ENCODE measurements at regions not wholly inside any gene's neighbourhood (a gene's known extent, or its start where the extent isn't known, plus 50 kb on each side); places are given as distances from the start of the nearest gene placed in this dataset.

DNA sequence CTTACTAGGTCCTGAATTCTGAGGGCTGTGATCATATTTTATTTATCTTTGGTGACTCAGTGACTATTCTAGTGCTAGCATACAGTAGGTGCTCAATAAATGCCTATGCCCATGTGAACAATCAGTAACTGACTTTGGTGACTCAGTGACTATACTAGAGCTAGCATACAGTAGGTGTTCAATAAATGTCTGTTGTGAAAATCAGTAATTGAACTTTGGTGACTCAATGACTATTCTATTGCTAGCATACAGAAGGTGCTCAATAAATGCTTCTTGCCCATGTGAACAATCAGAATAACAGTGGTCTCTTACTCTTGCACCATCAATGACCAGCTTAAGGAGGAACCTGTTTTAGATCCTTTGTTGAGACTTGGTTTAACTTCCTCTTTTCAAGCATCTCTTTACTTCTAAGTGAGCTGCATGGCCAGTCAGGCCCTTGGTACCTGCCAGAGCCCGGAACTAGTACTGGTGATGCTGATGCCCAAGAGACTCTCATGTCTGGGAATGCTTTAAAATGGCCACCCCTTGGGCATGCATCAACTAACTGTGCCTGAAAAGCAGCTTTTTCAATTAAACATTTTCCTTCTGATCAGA lies 214.9 kb upstream of the SPRED2 start:
- no peak for TF ChIP-seq ZNF274 (IDR thresholded peaks at IDR 0.05; ENCODE audit: low read depth, low read length)
- H3K4me3 ChIP-seq (ENCODE audit: low read length) = no peak overlapping the region

DNA sequence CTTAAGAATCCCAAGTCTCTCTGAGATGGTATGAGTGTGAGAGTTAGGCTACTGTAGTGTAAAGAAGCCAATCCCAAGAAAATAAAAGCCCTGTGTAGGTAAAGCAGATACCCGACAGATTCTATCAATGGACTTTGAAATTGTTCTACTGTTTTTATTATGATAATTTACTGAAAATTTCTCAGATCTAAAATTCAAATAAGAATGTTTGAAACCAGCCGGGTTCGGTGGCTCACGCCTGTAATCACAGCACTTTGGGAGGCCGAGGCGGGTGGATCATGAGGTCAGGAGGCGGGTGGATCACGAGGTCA lies 208.3 kb upstream of the SPRED2 start:
- TF ChIP-seq ZNF274 (IDR thresholded peaks at IDR 0.05; ENCODE audit: low read depth, low read length) = no peak
- no peak overlapping the region for H3K4me3 ChIP-seq (ENCODE audit: low read length)

DNA sequence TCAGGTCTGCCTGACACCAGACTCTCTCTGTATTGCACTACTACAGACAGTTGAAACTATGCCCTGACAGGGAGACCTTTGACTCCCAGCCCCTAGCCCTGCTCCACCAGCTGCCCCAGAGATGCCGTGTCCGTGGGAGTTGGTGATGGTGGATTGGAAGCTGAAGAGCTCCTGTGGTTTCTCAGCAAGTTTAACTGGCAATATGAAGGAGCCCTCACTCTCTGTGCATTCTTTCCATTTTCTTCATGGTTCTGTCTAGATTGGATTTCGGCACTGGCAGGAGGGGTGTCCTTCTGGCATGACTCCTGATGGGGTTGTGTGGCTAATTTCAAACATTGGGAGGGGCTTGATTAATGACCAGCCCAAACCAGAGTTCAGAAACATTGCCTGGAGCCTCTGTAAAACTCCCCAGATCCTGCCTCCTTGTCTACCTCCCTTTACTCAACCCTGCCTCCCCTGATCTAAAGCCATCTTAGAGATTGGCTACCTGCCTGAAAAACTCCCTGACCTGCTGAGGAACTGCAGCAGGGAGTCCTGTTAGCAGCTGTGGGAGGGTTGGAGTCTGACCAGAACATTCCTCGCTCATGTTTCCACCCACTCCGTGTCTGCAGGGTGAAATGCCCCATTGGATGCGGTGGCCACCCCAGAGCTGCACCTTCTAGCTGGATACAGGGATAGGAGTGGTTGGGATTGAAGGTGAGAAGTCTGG lies 206.9 kb upstream of the SPRED2 start:
- no peak overlapping the region for H3K4me3 ChIP-seq (ENCODE audit: low read length)

DNA sequence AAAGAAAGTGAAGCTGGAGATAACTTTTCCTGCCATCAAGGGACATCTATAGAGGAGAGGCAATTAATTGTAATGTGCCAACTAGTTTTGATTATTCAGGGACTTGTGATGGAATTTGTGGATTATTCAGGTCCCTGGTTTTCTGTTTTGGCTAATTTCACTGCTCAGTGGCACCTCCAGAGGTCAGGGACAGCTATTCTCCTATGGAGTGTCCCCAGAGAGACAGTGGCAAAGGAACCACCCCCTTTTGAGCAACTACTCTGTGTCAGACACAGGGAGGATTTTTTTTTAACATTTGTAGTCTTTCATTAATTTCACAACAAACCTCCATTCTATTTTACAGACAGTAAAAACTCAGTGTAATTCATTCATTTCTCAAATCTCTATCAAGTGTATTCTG lies 206.0 kb upstream of the SPRED2 start:
- TF ChIP-seq ZNF274 (IDR thresholded peaks at IDR 0.05; ENCODE audit: low read depth, low read length) = no peak
- no peak overlapping the region for H3K4me3 ChIP-seq (ENCODE audit: low read length)

More for the DNA sequence above, 206.9 kb upstream of the SPRED2 start:
- TF ChIP-seq ZNF274 (IDR thresholded peaks at IDR 0.05; ENCODE audit: low read depth, low read length) = no peak

DNA sequence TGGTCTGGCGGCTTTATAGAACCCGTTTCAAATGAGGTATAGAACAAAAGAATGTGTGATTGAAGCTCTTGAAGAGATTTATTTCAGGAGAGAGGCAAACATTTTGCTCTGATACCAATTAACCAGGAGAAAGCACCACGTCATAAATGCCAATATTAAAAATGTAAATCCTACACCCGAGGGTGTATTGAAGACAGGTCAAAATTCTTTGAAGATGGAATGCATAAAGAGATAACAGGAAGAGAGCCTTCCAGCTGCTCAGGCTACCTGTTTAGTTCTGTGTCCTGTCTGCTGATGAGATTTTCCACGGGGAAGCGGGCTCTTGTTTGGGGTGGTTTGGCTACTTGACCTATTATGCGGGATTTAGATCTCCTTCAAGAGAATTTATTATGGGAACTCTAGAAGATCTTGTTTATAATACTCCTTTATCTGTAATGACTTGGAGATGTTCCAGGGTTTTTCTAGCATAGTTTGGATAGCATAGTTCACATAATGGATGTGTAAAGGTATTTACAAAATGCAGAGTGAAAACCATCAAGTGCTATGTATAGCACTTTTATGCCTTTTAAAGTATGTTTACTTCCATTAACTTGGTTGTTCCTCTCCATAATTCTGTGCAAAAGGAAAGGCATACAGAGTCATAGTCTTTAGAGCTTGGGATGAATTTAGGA lies 204.5 kb upstream of the SPRED2 start:
- TF ChIP-seq ZNF274 (IDR thresholded peaks at IDR 0.05; ENCODE audit: low read depth, low read length) = no peak
- no peak overlapping the region for H3K4me3 ChIP-seq (ENCODE audit: low read length)

DNA sequence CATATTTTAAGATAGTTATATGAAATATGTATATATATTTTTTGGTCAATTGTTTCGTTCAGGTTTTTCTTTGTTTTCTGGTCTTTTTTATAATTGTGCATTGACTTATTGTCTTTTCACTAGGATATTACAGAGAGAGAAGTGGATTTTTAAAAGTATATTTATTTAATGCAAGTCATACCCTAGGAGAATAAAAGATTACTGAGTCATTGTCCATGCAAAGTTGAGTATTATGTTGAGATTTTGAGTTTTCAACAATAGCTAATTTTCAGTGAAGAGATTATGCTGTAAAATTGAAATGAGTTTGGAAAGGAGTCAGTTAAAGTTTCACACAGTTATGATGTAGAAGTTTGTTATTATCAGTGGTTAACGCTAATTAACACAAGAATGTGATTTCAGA lies 203.6 kb upstream of the SPRED2 start:
- no peak overlapping the region for H3K4me3 ChIP-seq (ENCODE audit: low read length)
- TF ChIP-seq ZNF274 (IDR thresholded peaks at IDR 0.05; ENCODE audit: low read depth, low read length) = no peak

DNA sequence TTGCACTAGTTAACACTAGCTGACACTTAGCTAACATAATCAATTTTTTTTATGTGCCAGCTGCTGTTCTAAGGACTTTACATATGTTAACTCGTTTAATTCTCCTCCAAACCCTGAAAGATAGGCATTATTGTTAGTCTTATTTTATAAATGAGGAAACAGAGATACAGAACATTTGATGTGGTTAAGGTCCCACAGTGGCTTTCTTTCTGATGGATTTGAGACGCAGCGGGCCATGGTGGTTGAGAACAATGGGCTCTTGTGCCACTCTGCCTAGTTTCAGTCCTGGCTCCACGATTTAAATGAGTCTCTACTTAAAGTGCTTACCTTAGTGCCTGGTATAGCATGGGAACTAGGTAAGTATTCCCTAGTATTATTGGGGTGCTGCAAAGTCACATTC lies 201.9 kb upstream of the SPRED2 start:
- no peak overlapping the region for H3K4me3 ChIP-seq (ENCODE audit: low read length)
- TF ChIP-seq ZNF274 (IDR thresholded peaks at IDR 0.05; ENCODE audit: low read depth, low read length) = no peak

DNA sequence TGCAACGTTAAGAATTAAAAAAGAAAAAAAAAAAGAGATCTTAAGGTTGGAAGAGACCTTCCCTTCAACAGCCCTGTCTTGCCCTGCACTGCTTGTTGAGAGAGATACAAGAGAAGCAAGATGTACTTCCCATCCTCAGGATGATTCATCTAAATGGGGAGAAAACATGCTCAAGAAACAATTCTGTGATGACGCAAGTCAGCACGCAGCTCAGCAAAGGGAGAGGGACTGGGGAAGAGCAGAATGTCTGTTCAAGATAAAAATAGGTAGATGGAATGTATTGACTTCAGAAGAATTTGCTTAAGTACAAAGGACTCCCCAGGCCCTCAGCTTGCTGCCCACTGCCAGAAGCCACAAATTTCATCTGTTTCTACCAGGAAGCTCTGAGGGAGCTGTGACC lies 198.2 kb upstream of the SPRED2 start:
- no peak for TF ChIP-seq ZNF274 (IDR thresholded peaks at IDR 0.05; ENCODE audit: low read depth, low read length)

DNA sequence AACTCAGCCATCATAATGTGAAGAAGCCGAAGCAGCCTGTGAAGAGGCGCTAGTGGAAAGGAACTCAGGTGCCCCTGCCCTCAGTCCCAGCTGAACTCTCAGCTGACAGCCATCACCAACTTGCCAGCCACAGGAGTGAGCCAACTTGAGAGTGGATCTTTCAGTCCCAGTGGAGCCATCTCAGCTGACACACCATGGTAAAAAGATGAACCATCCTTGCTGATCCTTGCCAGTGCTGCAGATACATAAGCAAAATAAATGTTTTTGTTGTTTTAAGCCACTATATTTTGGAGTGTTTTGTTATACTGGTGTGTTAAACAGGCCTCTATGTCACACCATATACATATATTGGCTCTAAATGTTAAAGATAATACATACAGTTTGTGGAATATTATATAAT lies 195.8 kb upstream of the SPRED2 start:
- TF ChIP-seq ZNF274 (IDR thresholded peaks at IDR 0.05; ENCODE audit: low read depth, low read length) = no peak

More for the DNA sequence above, 198.2 kb upstream of the SPRED2 start:
- no peak overlapping the region for H3K4me3 ChIP-seq (ENCODE audit: low read length)

DNA sequence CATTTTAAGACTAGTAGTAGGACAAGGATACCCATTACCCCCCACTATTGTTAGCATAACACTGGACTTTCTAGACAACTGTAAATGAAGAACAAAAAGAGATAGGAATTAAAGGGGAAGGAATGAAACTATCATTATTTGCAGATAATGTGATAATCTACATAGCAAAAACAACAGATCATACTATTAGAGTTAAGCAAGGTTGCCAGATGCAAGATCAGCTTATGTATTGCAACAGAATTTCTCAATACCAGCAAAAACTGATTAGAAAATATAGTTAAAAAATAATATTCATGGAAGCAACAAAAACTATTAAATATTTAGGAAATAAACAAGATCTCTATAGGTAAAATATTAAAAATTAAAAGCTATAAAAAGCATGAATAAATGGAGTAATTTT lies 194.4 kb upstream of the SPRED2 start:
- no peak for TF ChIP-seq ZNF274 (IDR thresholded peaks at IDR 0.05; ENCODE audit: low read depth, low read length)
- no peak overlapping the region for H3K4me3 ChIP-seq (ENCODE audit: low read length)

More for the DNA sequence above, 195.8 kb upstream of the SPRED2 start:
- H3K4me3 ChIP-seq (ENCODE audit: low read length) = no peak overlapping the region

DNA sequence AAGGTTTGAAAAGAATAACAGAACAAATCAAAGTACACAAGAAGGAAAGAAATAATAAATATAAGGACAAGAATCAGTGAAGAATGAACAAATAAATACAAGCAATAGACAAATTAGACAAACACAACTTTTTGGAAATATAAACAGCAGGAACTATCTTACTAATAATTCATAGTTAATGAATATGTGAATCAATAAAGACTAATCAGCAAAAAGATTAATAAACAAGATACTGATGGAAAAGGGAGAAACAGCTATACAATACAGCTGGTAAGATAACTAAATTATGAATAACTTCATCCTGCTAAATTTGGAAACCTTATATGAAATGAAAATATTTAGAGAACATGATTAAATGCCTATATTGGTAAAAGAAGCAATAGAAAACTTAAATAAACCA lies 193.6 kb upstream of the SPRED2 start:
- no peak for TF ChIP-seq ZNF274 (IDR thresholded peaks at IDR 0.05; ENCODE audit: low read depth, low read length)
- no peak overlapping the region for H3K4me3 ChIP-seq (ENCODE audit: low read length)

DNA sequence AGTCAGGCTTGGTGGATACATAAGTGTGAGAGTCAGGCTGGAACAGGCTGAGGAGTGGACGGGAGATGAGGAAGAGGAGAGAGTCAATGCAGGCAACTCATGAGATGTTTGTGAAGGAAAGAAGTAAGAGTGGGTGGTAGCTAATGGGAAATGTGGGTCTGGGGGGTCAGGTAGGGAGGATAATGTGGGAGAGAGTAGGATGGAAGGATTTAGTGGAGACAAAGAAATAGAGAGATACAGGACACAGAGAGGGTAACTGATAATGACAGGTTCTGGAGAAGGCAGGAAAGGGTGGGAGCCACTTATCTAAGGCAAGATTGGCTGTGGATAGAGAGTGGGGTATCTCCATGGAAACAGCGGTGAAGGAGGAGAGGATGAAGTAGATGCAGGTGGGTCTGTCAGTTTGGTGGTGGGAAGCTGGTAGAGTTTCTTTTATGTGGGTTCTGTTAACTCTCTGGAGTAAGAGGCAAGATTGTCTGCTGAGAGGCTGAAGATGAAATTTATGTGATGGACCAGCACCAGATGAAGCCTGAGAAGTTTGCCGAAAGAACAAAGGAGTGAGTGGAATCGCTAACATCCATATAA lies 190.6 kb upstream of the SPRED2 start:
- no peak for TF ChIP-seq ZNF274 (IDR thresholded peaks at IDR 0.05; ENCODE audit: low read depth, low read length)
- no peak overlapping the region for H3K4me3 ChIP-seq (ENCODE audit: low read length)

DNA sequence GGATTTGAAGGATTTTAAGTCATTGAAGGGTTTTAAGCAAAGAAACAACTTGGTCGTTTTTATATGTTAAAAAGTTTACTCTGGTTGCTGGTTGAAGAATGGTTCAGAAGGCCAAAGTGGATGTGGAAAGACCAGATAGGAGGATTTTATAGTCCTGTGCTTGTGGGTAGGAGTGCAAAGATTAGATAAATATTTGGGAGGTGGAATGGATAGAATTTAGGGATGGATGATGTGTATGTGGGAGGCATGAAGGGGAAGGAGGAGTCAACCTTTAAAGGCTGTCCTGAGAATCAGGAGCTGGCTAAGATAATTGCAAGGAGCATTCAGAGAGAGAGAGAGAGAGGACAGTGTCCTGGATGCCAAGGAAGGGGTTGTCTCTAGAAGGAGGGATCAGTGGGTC lies 190.1 kb upstream of the SPRED2 start:
- TF ChIP-seq ZNF274 (IDR thresholded peaks at IDR 0.05; ENCODE audit: low read depth, low read length) = no peak
- H3K4me3 ChIP-seq (ENCODE audit: low read length) = no peak overlapping the region

DNA sequence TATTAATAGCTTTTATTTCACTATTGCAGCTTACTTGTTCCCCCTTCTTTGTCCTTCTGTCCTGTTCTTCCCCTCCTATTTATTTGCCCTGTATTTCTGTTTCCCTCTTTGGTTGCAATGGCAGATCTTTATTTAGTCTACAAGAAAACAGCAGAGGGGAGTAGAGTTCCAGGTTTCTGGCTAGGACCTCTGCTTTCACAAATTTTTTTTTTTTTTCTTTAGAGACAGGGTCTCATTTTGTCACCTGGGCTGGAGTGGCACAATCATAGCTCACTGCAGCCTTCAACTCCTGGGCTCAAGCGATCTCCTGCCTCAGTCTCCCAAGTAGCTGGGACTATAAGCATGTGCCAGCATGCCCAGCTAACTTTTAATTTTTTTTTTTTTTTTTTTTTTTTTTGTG lies 188.1 kb upstream of the SPRED2 start:
- no peak for TF ChIP-seq ZNF274 (IDR thresholded peaks at IDR 0.05; ENCODE audit: low read depth, low read length)
- H3K4me3 ChIP-seq (ENCODE audit: low read length) = no peak overlapping the region

DNA sequence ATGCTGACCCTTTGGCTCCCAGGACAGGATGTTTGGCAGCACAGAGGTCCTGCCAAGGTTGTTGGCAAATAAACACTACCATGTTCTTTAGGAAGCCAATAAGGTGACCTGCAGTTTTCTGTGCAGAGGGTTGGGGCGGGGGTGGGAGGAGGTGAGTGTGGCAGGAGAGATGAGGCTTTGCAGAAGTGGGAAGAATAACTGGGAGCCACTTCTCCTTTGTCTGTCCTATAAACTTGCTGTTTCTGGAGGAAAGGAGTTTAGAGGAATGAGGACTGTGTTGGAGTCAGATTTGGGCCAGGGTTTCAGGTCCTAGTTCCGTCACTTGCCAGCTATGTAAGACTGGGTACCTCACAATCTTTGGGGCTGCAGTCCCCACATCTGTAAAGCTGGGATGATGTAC lies 187.6 kb upstream of the SPRED2 start:
- TF ChIP-seq ZNF274 (IDR thresholded peaks at IDR 0.05; ENCODE audit: low read depth, low read length) = no peak
- no peak overlapping the region for H3K4me3 ChIP-seq (ENCODE audit: low read length)
